Fibroblast of villous mesenchyme (primary cell): ENCODE measurements at regions not wholly inside any gene's neighbourhood (a gene's known extent, or its start where the extent isn't known, plus 50 kb on each side); places are given as distances from the start of the nearest gene placed in this dataset.

Experiments used
- DNase-seq: peaks from one replicate; pipeline ENCODE4 v3.0.0-alpha.2; 2010; ENCODE audit warnings: low read depth
- H3K4me3 ChIP-seq: 2 replicates; pipeline ENCODE4 v1.5.1; 2011; ENCODE audit warnings: low read depth, mild to moderate bottlenecking, low read length
- TF ChIP-seq, protein P1 (sequence below): IDR thresholded peaks from 2 replicates; pipeline ENCODE4 v1.5.1; 2012; ENCODE audit warnings: low read depth, mild to moderate bottlenecking, low read length; ENCODE audit not compliant: insufficient read depth

DNA sequence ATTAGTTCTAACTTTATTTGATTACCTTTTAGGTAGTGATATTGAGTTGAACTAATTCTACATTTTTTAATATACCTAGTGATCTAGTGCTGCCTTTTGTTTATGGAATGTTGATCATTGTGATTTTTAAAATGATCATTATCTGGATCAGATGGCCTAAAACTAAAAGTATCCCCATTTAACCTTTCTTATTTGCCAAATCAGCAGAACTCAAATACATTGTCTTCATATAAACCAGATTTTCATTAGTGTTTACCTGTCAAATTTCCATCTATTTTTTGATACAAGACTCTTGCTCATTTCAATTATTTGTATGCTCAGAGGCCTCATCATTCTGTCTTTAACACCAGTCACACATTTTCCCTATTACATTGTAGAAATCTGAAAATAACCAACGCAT is 441.2 kb downstream of the PTPRC start:
- TF ChIP-seq, protein P1, sequence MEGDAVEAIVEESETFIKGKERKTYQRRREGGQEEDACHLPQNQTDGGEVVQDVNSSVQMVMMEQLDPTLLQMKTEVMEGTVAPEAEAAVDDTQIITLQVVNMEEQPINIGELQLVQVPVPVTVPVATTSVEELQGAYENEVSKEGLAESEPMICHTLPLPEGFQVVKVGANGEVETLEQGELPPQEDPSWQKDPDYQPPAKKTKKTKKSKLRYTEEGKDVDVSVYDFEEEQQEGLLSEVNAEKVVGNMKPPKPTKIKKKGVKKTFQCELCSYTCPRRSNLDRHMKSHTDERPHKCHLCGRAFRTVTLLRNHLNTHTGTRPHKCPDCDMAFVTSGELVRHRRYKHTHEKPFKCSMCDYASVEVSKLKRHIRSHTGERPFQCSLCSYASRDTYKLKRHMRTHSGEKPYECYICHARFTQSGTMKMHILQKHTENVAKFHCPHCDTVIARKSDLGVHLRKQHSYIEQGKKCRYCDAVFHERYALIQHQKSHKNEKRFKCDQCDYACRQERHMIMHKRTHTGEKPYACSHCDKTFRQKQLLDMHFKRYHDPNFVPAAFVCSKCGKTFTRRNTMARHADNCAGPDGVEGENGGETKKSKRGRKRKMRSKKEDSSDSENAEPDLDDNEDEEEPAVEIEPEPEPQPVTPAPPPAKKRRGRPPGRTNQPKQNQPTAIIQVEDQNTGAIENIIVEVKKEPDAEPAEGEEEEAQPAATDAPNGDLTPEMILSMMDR, result no peak
- H3K4me3 ChIP-seq, result no peak overlapping the region
- no peak for DNase-seq

DNA sequence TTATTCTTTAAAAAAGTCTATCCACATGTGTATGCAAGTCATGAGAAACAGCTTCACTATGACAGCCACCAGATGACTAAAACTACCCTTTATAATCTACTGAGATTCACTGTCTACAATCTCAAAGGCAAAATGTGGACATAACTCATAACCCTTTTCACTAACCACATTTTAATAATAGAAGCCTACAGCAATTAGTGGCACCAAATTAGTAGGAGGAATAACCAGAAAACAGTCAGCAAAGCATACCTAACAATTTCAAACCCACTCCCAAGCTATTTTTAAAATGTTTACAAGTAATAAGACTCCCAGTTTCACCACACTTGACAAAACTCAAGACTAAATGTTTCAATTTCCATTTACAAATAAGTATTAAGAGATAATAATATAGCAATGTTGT is 442.9 kb downstream of the PTPRC start:
- DNase-seq, result no peak
- H3K4me3 ChIP-seq, result no peak overlapping the region
- TF ChIP-seq, protein P1, result no peak

DNA sequence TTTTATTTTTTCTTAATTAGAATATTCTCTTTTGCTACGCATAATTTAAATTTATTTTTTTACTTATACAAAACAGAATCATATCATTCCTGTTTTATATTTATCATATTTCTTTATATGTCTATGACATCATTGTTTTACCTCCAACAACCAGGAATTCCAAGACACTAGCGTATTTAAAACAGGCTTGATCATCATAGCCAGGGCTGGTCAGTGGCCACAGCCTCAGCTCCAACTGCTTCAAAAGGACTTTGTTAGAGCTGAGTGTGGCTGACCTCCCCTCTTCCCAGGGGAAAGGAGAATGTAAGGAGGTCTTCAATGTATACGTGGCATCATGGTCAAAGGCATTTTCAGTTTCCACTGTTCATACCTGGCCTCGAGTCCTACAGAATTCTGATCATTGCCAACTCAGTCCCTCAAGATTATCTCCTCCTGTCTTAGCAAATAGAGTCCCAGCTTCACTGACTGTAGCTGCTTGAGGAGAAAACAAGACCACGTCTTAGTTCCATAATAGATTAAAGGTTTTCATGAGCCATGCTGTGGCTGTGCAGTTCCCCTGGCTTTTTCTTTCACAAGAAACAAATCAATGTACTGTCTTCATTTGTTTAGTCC is 444.0 kb downstream of the PTPRC start:
- no peak overlapping the region for H3K4me3 ChIP-seq
- DNase-seq, result no peak
- TF ChIP-seq, protein P1, result no peak

DNA sequence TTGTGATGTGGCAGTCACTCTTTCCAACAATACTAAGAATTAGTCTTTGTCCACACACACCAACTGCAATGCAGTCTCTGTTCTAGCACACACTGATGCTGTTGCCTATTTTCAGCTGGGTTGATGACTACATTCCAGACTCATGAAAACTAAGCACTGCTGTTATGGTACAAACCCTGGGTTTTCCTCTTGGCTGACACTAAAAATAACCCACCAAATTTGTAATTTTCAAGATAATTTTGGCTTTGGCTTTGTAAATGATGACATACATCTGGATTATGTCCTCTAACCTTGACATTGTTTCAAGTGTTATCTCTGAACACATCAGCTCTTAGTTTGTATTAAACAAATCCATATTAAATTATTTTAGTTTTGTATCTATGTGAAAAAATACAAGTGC is 444.8 kb downstream of the PTPRC start:
- DNase-seq, result peak; percentile 28
- no peak overlapping the region for H3K4me3 ChIP-seq
- TF ChIP-seq, protein P1, result no peak

DNA sequence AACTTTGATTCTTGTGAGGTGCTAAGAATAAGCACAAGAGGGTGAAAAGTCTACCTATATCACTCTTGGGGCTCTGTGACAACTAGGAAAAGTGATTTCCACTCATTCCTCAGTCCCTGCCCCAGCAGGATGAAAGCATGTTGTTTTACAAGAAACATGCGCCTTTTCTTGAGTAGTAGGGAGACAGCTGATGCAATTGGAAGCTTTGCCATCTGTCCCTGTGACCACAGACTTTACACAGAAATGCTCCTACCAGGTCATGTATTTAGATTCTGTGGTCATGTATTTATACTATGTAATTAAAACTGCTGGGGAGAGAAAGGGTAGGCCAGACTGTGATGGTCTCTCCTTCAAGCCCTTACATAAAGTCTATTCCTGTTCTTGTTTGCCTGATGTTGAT is 445.5 kb downstream of the PTPRC start:
- TF ChIP-seq, protein P1, result no peak
- no peak overlapping the region for H3K4me3 ChIP-seq
- DNase-seq, result peak; percentile 89

DNA sequence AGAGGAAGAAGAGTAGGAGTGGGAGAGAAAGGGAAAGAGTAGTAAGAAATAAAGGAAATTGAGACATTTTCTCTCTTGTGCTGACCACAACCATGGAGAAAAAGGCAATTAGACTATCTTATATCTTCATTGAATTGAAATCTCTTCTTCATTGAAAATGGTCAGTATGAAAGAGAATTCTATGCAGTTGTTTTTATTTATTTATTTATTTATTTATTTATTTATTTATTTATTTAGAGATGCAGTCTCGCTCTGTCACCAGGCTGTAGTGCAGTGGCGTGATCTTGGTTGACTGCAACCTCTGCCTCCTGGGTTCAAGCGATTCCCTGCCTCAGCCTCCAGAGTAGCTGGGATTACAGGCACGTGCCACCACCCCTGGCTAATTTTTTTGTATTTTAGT is 447.1 kb downstream of the PTPRC start:
- no peak for DNase-seq
- TF ChIP-seq, protein P1, result no peak
- H3K4me3 ChIP-seq, result no peak overlapping the region

DNA sequence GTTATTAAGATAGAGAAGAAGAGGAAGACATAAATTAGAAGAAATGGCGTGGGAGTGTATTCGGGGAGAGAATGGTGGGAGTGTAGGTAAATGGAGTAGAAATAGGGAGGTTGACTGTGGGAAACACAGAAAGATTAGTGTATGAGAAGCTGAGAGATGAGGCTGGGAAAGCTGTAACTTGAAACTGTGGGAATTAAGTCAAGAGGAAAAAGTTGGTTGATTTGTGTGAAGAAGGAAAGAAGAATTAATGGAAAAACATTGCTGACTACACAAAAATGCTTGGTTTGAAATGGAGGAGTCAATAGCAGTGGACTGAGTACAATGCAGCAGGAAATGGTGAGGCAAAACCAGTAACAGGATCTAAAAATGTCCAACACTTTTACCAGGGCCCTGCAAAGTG is 448.3 kb downstream of the PTPRC start:
- no peak for DNase-seq
- TF ChIP-seq, protein P1, result no peak
- H3K4me3 ChIP-seq, result no peak overlapping the region
